ENCODE measurements at regions not wholly inside any gene's neighbourhood (a gene's known extent, or its start where the extent isn't known, plus 50 kb on each side); places are given as distances from the start of the nearest gene placed in this dataset.
"Not testable (repeated sequence)": the region's sequence is repeated elsewhere in the genome, so short reads cannot be mapped to it uniquely, and the experiment has no call there.

DNA sequence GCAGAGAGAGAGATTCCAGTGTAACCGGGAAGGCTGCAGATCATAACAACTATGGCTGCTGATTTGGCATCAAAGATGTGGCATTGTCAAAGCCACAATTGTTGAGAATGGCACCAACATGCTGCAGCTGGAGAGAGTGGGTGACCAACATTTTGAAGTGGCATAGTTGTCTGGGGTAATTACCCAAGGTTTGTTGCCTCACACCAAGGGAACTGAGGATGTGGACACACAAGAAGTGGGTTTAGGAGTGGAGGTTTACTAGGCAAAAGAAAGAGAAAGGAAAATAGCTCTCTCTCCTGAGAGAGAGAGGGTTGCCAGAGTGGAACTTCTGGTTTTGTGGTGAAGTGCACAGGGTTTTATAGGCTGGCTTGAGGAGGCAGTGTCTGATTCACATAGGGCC lies 126.6 kb downstream of the FAM72C start:
- not testable (repeated sequence) for H3K27ac ChIP-seq, H3K4me3 ChIP-seq

DNA sequence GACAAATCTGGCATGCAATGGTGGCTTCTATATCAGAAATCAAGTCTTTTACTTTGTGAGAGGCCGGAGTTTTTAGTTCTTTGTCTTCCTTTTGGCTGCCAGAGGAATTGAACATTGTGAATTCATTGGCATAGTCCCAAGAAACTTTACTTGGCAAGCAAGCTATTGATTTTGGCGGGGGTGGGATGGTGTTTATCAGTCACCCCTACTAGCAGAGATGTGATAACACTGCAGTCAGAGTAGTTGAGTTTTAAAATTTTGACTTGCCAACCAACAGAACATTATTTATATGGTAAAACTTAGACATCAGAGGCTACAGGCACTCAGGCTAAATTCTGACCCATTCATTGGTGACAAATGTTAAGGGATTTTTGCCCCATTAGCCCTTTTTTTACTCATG lies 129.7 kb downstream of the FAM72C start:
- not testable (repeated sequence) for H3K4me3 ChIP-seq, H3K27ac ChIP-seq

DNA sequence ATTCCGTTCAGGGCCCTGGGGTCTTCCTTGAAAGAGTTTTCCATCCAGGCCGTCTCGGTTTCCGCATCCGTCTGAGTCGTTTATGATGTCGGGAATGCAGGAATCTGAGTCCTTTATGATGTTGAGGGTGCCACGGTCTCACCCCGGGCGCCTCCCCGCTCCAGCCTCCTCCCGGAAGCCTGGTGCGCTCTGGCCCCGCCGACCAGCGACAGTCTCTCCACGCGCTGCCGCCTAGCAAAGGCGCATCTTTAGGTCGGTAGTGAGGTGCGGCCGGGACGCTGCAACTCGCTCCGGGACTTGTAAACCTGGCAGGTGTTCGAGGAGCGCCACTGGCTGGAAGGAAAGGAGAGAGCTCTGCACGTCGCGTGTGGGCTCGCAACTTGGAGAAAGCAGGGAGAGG lies 132.6 kb downstream of the FAM72C start:
- not testable (repeated sequence) for H3K27ac ChIP-seq, H3K4me3 ChIP-seq

DNA sequence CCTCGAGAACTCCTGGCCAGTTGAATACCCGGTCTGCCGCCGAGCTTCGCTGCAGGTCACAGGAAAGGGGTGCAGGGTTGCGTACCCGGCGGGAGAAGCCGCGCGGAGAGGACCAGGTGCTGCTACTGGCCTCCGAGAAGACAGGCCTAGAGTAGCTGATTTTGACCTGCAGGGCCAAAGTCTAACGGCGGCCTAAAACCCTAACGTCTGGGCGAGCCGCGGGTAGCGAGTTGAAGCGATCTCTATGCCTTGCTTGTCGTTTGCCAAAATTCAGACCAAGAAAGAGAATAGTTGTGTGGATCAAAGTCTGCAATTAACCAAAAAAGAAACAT lies 133.2 kb downstream of the FAM72C start:
- not testable (repeated sequence) for H3K27ac ChIP-seq, H3K4me3 ChIP-seq

DNA sequence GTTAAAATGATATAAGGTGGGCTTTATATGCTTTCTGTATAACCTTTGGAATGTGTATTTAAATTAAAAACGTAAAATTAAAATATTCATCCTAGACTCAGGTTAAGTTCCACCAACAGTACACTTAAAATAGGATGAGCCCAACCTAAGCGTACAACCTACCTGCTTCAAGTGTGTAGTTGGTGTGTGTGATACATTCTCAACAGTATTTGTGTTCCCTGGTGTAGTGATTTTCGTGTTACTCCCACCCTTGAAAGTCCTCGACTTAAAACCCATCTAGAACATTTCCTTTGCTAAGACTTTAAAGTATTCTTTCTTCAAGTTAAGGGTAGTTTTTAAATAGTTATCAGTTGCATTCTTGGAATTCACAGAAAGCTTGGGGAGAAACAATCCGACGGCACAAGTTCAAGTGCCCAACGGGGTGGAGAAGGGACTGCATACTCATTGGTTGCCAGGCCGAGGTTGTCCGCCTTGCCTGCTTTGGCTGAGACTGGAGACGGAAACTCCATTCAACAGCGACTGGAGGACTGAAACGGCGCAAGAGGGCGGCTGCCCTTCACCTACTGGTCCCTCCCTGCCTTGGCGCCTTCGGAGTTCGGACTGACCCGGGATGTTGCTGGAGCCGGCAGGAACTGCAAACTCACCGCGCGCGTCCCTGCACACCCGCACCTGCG lies 133.7 kb downstream of the FAM72C start:
- not testable (repeated sequence) for H3K4me3 ChIP-seq, H3K27ac ChIP-seq

DNA sequence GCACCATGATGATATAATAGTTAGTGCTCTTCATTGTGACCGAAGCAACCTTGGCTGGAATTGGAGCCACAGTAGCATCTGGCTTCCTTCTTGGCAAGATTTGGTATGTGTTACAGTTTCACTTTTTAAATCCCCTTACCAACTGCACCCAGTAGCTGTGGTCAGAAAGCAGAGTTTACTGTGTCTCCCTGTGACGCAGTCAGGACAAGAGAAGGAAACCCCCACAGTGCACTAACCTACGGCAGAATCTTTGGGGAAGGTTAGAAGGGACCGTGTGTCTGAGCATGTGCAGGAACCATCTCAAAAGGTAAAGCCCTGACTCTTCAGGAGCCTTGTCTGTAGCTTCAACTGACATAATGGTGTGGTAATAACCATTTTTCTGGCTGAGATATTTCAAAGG lies 138.4 kb downstream of the FAM72C start:
- not testable (repeated sequence) for H3K27ac ChIP-seq, H3K4me3 ChIP-seq

DNA sequence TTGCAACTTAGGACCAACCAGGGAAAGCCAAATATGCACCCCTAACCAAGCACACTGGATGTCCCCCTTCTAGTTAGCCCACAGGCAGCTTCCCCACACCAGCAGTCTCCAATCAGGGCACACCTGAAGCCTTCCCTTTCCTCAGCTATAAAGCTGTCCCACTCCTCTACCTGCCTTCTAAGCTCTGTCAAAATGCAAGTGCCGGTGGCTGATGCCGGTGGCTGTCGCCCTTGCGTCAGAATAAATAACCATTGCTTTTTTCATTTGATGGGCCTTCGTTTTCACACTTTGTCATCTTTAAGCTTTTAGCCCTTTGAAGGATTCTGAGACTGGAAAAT lies 139.4 kb downstream of the FAM72C start:
- not testable (repeated sequence) for H3K4me3 ChIP-seq, H3K27ac ChIP-seq

DNA sequence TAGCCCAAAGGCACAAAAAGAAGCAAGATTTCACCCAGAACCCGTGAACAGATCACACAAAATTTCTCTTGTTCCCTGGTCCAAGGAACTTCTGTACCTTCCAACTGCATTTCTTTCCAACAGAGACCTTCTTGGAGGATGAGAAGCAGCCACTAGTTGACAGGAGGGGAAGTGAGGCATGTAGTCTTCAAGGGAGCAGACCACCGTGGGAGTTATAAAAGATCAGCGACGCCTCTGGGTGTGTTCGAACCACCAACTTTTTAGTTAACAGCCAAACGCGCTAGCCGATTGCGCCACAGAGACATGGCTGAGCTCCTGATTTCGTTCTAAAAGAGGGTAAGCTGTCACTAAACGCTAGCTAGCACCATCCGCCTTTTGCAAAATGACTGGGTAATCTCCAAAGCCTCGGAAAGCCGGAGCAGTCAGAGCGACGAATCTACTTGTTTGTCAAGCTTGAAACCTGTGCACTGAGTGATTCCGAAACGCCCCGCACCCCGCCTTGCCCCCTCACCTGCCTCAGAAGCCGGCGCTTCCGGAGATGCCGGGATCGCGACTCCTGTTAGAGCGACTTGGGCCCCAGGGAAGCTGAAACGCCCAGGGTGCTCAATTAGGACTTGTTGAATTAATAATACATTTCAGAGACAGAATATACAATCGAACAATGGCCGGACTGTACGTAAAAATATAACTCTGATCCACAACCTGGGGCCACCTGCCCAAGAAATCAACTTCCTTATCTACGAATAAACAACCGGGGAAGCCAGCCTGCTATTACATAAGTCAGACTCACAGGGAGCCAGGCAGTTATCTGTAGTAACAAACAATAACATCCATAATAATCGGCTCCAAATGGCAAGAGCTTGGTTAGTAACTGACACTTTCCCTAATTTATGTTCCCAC lies 140.1 kb downstream of the FAM72C start:
- H3K27ac ChIP-seq, H3K4me3 ChIP-seq: not testable (repeated sequence)

DNA sequence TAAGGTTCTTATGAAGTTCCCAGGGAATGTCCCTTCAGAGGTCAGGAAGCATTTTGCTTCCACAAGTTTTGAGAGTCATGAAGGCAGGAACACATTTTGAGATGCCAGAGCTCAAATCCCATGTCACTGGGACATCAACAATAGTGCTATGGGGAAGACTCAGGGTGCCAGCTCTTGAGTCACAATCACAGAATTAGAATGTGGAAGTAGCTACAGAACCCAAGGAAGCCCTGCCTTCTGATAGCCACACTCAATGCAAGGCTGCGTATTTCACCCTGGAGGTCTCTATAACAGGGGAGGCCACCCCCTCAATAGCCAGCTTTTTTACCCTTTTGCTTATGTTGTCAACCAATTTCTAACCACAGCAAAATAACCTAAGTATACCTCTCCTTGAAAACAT lies 145.6 kb downstream of the FAM72C start:
- H3K4me3 ChIP-seq, H3K27ac ChIP-seq: not testable (repeated sequence)

DNA sequence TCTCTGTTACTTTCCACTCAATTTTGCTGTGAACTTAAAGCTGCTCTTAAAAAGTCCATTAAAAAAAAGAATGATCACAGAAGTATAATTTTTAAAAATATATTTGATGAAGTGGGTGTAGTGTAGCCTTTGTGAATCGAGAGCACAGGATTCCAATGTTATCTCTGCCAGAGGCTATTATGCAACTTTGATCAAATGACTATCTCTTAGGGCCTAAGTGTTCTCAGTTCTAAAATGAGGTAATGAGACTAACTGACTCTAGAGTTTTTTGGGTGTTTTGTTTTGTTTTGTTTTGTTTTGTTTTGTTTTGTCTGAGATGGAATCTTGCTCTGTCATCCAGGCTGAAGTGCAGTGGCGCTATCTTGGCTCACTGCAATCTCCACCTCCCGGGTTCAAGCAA lies 147.5 kb downstream of the FAM72C start:
- not testable (repeated sequence) for H3K27ac ChIP-seq, H3K4me3 ChIP-seq

DNA sequence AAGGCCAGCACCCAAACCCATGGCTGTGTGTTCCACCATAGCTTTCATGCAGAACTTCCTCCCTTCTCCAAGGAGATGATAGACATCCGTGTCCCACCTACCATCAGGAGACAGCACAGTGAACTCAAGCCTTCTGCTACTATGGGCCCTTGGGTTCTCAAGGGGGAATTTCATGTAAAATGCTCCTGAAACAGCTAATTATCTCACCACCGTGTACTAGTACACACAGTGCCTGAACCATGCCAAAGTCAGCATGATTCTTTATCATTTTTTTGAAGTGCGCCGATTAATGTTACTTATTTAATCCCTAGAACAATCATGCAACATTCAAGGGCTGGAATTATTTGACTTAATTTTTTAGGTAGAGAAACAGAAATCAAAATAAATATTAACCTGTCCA lies 151.7 kb downstream of the FAM72C start:
- H3K27ac ChIP-seq, H3K4me3 ChIP-seq: not testable (repeated sequence)

DNA sequence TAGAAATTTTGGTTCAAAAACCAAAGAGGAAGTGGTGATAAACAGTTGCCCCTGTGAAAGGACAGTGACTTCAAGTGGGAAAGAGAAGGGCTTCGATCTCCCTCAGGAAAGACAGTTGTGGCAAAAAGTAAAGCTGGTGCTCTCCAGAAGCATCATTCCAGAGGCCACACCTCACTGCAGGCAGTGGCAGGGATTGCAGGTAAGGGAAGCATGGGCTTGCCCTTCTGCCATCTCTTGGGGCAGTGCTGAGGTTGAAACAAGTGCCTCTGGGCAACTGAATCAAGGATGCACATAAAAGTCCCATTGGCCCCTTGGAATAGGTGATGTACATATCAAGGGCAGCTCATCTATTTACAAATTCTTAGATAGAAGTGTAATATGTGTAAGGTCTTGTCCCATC lies 155.4 kb downstream of the FAM72C start:
- H3K27ac ChIP-seq, H3K4me3 ChIP-seq: not testable (repeated sequence)

DNA sequence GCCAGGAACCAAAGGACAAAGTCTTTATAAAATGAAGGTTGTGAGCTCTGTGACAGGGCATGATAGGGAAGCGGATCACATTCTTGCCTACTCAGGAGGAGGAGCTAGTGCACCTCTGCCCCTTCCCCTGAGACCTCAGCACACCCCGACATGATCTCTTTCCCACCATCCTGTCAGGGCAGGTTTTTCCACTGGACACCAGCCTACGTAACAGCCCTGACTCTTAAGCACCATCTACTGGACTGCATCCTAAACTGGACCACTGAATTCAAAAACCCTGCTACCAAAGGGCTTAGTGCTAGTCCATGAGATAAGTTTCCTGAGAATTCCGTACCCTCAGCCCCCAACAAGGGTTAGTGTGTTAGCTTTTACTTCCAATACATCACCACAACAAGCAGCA lies 166.4 kb downstream of the FAM72C start:
- not testable (repeated sequence) for H3K4me3 ChIP-seq, H3K27ac ChIP-seq

DNA sequence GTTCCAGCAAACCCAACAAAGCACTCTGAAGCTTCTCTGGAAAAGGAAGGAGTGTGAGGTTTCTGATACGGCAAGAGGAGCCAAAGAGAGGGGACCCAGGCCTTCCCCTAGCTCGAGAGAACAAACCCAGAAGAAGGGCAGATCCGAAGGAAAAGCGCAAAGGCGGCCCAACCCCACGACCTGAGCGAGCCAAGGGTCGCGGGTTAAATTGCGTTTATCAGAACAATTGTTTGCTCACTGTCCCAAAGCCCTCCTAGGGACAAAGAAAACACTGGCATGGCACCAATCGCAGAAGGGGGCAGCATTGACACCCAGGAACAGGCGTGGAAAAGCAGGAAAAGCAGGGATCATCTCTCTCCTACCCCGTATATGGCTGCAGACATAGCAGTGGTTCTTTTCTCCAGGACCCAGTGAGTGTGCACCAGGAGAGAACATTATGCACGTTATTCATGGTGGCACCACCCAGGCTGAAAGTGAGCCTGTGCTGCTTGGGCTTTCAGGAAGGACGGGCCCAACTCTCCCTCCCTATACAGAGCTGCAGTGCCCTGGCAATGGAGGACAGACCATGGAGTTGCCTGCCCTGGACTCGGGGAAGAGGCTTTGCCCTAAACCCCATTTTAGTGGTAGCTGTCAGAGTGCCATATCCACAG lies 167.0 kb downstream of the FAM72C start:
- not testable (repeated sequence) for H3K27ac ChIP-seq, H3K4me3 ChIP-seq

DNA sequence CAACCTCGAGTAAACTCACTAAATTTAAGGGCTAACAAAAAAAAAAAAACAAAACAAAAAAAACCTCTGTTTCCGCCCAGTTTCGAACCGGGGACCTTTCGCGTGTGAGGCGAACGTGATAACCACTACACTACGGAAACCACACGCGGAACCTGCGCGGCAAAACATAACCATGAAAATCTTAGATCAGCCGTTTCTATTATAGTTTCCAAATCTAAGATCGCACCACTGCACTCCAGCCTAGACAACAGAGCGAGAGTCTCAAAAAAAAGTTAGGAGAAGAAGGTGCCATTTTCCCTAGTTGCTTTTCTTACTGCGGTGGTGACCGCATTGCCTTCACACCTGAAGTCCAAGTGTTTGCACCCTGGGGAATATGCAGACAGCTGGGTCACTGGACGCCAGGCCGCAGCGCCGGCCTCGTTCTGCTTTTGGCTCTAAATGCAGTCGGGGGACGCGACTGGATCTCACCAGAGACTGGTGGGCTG lies 167.8 kb downstream of the FAM72C start:
- not testable (repeated sequence) for H3K27ac ChIP-seq
- peak overlapping the region in 5 of 7 experiments; percentile 21 to 35 (median 29) for H3K4me3 ChIP-seq

DNA sequence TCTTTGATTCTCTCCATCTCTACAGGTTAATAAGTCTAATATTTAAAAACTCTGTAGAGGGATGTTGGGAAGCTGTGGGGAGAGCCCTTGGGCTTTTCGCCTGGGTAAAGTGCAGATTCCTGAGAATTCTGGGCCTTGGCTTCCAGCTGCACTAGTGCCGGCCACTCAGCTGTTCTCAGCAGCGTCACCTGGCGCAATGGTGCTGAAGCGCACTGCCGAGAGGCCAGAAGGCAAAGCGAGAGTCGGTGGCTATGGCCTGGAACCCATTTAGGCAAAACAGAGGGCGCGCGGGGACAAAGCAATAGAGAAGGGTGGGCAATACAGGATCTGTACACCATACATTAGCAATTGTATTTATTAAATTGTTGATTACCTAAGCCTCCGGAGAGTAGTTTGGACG lies 168.7 kb downstream of the FAM72C start:
- not testable (repeated sequence) for H3K27ac ChIP-seq, H3K4me3 ChIP-seq

DNA sequence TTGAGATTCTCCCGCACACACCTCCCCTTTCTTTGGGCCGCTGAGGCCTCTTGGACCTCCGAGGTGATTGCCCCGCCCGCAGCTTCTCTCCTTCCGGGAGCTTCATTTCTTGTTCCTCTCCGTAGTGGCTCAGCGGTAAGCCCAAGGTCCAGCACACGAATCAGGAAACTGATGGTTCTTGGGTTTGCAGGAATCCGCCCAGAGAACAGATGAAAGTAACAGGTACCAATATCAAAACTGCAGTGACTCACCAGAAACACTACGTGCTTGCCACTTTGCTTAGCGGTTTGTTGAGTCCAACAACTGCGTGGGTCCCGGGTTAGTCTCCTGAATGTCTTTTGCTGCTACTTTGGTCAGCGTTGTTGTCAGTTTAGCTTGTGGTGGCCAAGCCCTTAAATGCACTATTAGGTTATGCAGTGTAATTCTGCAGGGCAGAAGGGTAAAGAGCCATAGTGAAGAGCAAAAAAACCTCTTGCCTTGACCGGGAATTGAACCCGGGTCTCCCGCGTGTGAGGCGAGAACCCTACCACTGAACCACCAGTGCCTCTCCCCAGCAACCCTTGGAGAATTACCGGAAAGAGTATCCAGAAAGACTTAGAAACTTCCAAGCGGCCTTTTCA lies 172.1 kb downstream of the FAM72C start:
- not testable (repeated sequence) for H3K4me3 ChIP-seq, H3K27ac ChIP-seq

DNA sequence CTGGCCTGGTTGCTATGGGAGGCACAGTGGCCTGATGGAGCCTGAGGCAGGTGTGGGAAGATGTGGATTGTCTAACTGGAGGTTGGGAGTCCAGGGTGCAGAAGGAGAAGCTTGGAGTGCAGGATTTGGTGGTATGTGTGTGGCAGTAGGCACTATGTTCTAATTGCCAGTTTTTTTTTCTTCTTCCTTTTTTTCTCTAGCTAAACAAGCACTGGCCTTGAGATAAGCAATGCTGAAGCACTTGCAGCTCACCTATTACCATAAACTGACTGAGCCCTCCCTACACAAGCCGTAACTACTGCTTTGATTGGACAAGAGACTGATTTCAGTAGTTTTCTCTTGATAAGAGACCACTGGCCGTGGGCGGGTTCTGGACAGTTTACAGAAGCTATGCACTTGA lies 175.4 kb downstream of the FAM72C start:
- H3K27ac ChIP-seq, H3K4me3 ChIP-seq: not testable (repeated sequence)

DNA sequence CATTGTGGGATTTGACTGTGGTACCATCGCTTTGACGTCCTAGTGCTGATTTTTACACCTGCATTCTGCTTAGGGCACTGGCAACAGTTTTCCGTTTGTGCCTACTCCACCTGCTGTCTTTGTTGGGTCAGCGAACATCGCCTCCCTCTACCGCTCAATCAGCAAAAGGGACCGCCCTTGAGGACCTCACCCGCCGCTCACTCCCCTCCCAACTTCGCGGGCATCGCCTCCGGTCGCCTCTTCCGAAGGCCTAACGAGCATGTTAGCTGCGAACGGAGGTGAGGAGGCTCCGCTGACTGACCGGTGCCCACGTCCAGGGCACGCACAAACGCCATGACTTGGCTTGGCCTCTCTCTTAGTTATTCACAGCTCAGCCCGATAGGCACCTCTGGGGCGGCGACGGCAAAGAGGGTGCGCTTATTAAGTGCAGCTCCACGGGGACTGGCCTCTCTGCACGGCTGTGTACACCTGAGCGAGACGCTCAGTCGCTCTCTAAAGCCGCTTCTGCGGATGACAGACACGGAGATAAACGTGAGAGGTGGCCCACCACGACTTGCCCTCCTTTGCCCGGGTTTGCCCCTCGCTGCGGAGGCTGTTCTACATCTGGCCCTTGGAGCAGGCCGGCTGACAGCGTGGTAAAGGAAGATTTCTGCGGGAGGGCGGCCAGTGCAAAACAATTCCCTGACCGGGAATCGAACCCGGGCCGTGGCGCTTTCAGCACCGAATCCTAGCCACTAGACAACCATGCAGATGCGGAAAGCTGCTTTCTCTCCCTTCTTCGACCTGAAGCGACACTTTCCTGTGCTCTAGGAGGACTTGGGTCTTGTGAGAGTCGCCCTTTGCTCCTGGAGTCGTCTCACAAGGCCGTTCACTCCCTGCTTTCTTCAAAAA lies 179.5 kb downstream of the FAM72C start:
- not testable (repeated sequence) for H3K27ac ChIP-seq, H3K4me3 ChIP-seq

DNA sequence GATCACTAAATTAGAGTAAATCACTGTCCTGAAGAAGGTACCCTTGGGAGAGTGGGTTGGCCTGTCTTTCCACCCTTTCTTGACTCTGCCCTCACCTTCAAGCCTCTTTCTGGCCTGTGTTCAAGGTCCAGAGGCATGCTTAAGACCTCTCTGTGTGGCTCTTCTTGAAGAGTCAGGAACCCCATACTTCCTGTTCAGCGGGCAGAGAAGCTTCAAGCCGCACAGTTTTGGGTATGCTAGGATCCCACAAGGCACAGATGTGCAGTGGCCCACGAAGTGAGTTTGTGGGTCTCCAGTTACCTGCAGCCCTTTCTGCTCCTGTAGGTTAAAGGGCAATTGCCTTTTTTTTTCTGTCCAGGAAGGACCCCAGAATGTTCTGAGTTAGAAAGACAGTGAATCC lies 185.4 kb downstream of the FAM72C start:
- H3K4me3 ChIP-seq, H3K27ac ChIP-seq: not testable (repeated sequence)
